ENCODE measurements at regions not wholly inside any gene's neighbourhood (a gene's known extent, or its start where the extent isn't known, plus 50 kb on each side); places are given as distances from the start of the nearest gene placed in this dataset.
A peak's percentile ranks its signal among the peaks of the same experiment; 100 is the strongest.

DNA sequence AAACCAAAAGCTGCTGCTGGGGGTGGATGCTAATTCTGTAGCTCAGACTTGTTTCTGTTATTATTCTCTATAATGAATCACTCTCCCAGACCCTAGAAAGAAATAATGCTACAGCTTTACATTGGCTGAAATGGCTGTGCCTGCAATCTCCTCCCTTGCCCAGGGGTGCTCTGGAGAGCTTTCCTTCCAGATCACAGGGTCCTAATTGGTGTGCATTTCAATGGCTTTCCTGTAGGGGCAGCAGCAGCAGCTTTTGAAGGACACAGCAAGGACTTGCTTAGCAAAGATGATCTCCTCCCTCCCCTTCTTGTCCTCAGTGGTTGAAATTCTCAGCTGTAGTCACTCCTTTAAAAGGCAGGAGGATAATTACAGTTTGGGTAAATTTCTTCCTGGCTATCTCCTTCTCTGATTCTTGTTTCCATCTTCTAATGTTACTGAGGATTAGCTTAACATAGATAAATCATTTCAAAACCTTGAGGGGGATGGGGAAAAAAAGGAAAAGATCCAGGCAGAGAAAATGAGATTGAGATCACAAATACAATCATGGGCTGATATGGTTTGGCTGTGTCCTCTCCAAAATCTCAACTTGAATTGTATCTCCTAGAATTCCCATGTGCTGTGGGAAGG is 120.2 kb upstream of the CTTNBP2 start:
- TF ChIP-seq, protein P1, sequence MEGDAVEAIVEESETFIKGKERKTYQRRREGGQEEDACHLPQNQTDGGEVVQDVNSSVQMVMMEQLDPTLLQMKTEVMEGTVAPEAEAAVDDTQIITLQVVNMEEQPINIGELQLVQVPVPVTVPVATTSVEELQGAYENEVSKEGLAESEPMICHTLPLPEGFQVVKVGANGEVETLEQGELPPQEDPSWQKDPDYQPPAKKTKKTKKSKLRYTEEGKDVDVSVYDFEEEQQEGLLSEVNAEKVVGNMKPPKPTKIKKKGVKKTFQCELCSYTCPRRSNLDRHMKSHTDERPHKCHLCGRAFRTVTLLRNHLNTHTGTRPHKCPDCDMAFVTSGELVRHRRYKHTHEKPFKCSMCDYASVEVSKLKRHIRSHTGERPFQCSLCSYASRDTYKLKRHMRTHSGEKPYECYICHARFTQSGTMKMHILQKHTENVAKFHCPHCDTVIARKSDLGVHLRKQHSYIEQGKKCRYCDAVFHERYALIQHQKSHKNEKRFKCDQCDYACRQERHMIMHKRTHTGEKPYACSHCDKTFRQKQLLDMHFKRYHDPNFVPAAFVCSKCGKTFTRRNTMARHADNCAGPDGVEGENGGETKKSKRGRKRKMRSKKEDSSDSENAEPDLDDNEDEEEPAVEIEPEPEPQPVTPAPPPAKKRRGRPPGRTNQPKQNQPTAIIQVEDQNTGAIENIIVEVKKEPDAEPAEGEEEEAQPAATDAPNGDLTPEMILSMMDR (IDR thresholded peaks at IDR 0.05; ENCODE audit: insufficient read depth, low read length, poor library complexity, severe bottlenecking): peak; percentile 44
- no peak for TF ChIP-seq EZH2phosphoT487 (conservative IDR thresholded peaks at IDR 0.05; ENCODE audit: low read length)
